ENCODE measurements at regions not wholly inside any gene's neighbourhood (a gene's known extent, or its start where the extent isn't known, plus 50 kb on each side); places are given as distances from the start of the nearest gene placed in this dataset.
A peak's percentile ranks its signal among the peaks of the same experiment; 100 is the strongest.

GRCh38 chr12:89999699-90000505 is 291.3 kb upstream of the ATP2B1 start:
- H3K36me3 ChIP-seq = no peaks in the 10 kb centered on the region
- H3K27me3 ChIP-seq (ENCODE audit: low read depth) = no peaks in the 10 kb centered on the region
- H3K9me3 ChIP-seq = no peaks in the 10 kb centered on the region
- no peaks in the 10 kb centered on the region for H3K4me1 ChIP-seq
- no peak overlapping the region for H3K27ac ChIP-seq
- no peak for TF ChIP-seq CTCF (IDR thresholded peaks at IDR 0.05)
- intact Hi-C loops (cut with DNase I) = no loop called here
- H3K4me3 ChIP-seq = no peak overlapping the region
- ATAC-seq = no peak
- no peak for DNase-seq

- no peaks in the 10 kb centered on the region for H3K27me3 ChIP-seq (ENCODE audit: low read depth)
- DNase-seq (no peak), ATAC-seq (peak in 1 of 2 donors; percentile 30)
- TF ChIP-seq CTCF (IDR thresholded peaks at IDR 0.05) = no peak
- H3K4me1 ChIP-seq = no peaks in the 10 kb centered on the region
- H3K4me3 ChIP-seq = no peak overlapping the region
- H3K27ac ChIP-seq = no peak overlapping the region
- no peaks in the 10 kb centered on the region for H3K36me3 ChIP-seq
- intact Hi-C loops (cut with DNase I) = no loop called here
- no peaks in the 10 kb centered on the region for H3K9me3 ChIP-seq
Observed at GRCh38 chr12:89995870-89996269, 287.2 kb upstream of the ATP2B1 start.

- H3K27ac ChIP-seq = no peak overlapping the region
- H3K36me3 ChIP-seq = no peaks in the 10 kb centered on the region
- H3K4me3 ChIP-seq = no peak overlapping the region
- DNase-seq = no peak
- no peak for ATAC-seq
- H3K9me3 ChIP-seq = no peaks in the 10 kb centered on the region
- H3K4me1 ChIP-seq = no peaks in the 10 kb centered on the region
- H3K27me3 ChIP-seq (ENCODE audit: low read depth) = no peaks in the 10 kb centered on the region
- intact Hi-C loops (cut with DNase I) = no loop called here
- TF ChIP-seq CTCF (IDR thresholded peaks at IDR 0.05) = no peak
Observed at GRCh38 chr12:89994911-89995310, 286.3 kb upstream of the ATP2B1 start.

GRCh38 chr12:89993632-89994031 is 285.0 kb upstream of the ATP2B1 start:
- no peaks in the 10 kb centered on the region for H3K4me1 ChIP-seq
- no peak overlapping the region for H3K4me3 ChIP-seq
- H3K36me3 ChIP-seq = no peaks in the 10 kb centered on the region
- H3K9me3 ChIP-seq = no peaks in the 10 kb centered on the region
- no peak for ATAC-seq
- intact Hi-C loops (cut with DNase I) = no loop called here
- no peak overlapping the region for H3K27ac ChIP-seq
- no peak for DNase-seq
- no peaks in the 10 kb centered on the region for H3K27me3 ChIP-seq (ENCODE audit: low read depth)
- TF ChIP-seq CTCF (IDR thresholded peaks at IDR 0.05) = no peak

GRCh38 chr12:89992668-89993451 is 284.2 kb upstream of the ATP2B1 start:
- Histone ChIP-seq H3K27ac (no peak overlapping the region), H3K27me3 (ENCODE audit: low read depth) (no peaks in the 10 kb centered on the region), H3K9me3 (no peaks in the 10 kb centered on the region), H3K36me3 (no peaks in the 10 kb centered on the region), H3K4me3 (no peak overlapping the region), H3K4me1 (no peaks in the 10 kb centered on the region)
- TF ChIP-seq CTCF (IDR thresholded peaks at IDR 0.05) = no peak
- DNase-seq = no peak
- intact Hi-C loops (cut with DNase I) = no loop called here
- ATAC-seq = no peak
